Hematopoietic multipotent progenitor cell treated with erythropoietin and hydrocortisone succinate and interleukin-3 and kit ligand, for 15 days (in vitro differentiated cells): ENCODE measurements at regions not wholly inside any gene's neighbourhood (a gene's known extent, or its start where the extent isn't known, plus 50 kb on each side); places are given as distances from the start of the nearest gene placed in this dataset.

Source experiments
- DNase-seq: peaks from one replicate; pipeline ENCODE4 v3.0.0-alpha.2; 2015; ENCODE audit warnings: low spot score

- no peak for DNase-seq
Observed at GRCh38 chr2:199707593-199708185, 143.3 kb downstream of the FTCDNL1 start.

- DNase-seq: no peak
Observed at GRCh38 chr2:199705538-199705937, 145.5 kb downstream of the FTCDNL1 start.

GRCh38 chr2:199704358-199705238, 146.4 kb downstream of the FTCDNL1 start:
- peak; percentile 17 for DNase-seq

GRCh38 chr2:199703199-199703598, 147.8 kb downstream of the FTCDNL1 start:
- DNase-seq: no peak

- no peak for DNase-seq
Observed at GRCh38 chr2:199697469-199697868, 153.5 kb downstream of the FTCDNL1 start.

- DNase-seq: no peak
Observed at GRCh38 chr2:199696048-199696447, 154.9 kb downstream of the FTCDNL1 start.

DNA sequence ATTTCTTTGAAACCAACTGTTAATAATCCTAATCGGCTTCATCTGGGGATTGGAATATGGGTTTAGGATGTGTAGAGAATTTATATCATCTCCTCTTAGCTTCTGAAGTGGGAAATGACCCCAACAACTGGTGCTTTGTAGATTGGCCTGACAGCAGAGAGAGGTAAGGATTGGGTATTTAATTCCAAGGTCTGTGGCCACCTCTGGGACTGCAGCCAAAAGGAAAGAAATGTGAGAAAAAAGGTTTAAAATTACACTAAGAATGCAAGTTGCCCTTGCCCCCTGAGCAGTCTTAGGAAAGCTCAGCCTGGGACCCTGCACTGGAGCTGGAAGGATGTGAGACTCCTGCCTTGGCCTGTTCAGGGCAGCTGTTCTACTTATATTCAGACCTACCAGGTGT, 157.1 kb downstream of the FTCDNL1 start:
- DNase-seq: no peak

DNA sequence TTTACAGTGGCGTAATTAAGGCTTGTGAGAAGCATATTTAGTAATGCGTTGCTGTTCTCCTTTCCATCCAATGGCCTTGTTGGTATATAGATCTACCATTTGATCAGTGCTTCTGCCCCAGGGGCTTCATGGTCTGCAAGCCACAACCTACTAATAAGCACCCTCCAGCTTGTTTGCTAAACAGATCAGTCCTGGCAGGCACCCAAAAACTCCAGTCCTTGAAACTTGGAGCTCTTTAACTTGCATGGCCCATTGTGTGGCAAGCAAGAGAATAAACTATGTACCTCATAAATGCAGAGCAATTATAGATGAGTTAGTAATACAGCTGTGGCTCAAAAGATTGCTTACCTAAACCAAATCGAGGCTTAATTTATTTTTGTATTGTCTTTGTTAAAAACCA, 158.5 kb downstream of the FTCDNL1 start:
- DNase-seq: no peak

- DNase-seq: no peak
Observed at GRCh38 chr2:199690225-199690624, 160.8 kb downstream of the FTCDNL1 start.

DNA sequence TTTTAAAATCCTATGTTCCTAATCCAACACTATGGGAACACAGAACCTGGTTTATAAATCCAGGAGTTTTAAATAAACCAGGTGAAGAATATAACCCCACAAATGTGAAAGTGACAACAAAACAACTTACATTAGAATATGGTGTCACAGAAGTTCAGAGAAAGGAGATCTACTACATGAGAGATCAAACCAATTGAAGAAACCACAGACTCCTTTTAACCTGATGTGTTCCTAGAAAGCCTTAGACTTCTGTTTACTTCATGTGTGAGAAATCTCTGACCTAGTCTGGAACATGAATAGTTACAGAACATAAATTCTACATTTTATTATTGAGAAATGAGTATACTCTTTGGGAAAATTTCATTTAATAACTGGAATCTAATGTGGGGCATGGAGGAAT, 165.3 kb downstream of the FTCDNL1 start:
- no peak for DNase-seq

- DNase-seq: no peak
Observed at GRCh38 chr2:199684832-199685231, 166.2 kb downstream of the FTCDNL1 start.

DNA sequence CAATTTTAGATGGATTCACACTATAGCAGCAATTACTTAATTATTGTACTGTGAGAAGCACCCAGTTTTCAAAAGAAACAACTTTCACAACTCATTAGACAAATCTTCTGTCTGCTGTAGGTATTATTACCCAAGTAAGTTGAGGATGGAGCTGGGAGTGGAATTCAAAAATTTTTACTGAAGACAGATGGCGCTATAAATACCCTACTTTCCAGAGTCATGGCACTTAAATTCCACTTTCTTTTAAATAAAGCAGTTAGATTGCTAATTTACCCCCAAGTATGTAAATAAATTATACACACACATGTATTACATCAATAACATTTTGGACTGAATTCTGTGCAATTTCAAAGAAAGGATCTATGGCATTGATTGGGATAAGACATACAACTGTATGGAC, 166.8 kb downstream of the FTCDNL1 start:
- DNase-seq: no peak

DNA sequence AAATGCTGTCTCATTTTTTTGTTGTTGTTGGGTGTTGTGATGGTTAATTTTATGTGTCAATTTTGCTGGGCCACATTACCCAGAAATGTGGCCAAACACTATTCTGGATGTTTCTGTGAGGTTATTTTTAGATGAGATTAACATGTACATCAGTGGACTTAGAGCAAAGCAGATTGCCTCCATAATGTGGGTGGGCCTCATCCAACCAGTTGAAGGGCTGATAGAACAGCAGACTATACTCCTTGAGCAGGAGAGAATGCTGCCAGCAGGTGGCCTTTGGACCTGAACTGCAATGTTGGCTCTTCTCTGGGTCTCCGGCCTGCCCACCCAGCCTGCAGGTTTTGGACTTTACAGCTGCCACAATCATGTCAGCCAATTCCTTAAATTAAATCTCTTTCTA, 169.0 kb downstream of the FTCDNL1 start:
- DNase-seq: no peak

GRCh38 chr2:199680482-199680881, 170.5 kb downstream of the FTCDNL1 start:
- DNase-seq: no peak

GRCh38 chr2:199679883-199680282, 171.1 kb downstream of the FTCDNL1 start:
- no peak for DNase-seq

DNA sequence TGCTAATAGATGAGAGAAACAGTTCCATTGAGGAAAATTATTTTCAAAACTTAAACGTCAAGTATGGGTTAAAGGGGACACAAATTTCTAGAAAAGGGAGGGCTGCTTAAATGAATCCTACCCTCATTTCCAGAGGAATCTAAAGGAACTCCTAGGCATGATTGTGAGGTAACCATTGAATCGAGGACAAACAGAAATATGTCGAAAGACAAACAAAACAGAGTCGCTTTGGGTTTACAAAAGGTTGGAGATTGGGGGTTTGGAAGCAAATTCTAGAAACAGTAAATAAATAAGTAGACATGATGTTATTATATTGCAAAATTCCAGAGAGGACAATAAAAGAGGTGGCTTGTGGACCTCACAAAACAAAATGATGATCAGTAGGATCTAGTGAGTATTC, 173.1 kb downstream of the FTCDNL1 start:
- DNase-seq: no peak

DNA sequence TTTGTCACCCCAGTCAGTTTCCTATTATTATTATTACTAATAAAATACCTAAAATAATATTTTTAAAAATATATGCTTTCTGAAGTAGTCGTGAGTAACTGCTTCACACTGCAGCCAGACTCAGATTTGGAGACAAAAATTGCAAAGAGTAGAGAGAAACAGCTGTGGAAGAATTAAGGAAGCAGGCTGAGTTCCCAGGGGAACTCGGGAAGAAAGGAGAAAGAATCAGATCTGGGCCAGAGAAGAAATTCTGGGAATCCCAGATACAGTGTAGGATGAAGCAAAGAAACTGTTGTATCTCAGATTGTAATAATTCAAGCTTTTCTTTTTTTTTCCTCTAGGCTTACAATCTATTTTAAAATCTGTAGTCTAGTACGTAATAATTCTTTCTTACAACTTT, 182.3 kb downstream of the FTCDNL1 start:
- no peak for DNase-seq

- no peak for DNase-seq
Observed at GRCh38 chr2:199663157-199663556, 187.8 kb downstream of the FTCDNL1 start.

DNA sequence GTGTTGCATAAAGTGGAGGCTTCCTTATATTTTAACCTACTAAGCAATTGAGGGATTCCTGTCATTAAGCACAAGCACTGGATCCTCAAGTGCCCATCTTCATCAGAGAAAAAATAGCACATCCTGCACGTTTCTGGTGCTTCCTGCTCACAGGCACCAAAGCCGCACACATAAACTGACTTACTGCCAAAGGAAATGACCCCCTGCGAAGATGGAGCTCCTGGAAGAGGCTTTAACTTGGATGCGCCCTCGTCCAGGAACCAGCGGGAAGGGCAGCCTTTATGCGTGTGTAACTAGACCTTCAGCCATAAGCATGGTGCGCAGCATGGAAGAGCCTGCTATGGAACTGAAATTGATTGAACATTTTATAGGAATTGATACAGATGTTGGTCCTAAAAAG, 188.7 kb downstream of the FTCDNL1 start:
- DNase-seq: no peak

- DNase-seq: no peak
Observed at GRCh38 chr2:199660167-199660566, 190.8 kb downstream of the FTCDNL1 start.

GRCh38 chr2:199659207-199659606, 191.8 kb downstream of the FTCDNL1 start:
- peak; percentile 37 for DNase-seq

- no peak for DNase-seq
Observed at GRCh38 chr2:199646439-199646838, 188.7 kb upstream of the SATB2 start.

DNA sequence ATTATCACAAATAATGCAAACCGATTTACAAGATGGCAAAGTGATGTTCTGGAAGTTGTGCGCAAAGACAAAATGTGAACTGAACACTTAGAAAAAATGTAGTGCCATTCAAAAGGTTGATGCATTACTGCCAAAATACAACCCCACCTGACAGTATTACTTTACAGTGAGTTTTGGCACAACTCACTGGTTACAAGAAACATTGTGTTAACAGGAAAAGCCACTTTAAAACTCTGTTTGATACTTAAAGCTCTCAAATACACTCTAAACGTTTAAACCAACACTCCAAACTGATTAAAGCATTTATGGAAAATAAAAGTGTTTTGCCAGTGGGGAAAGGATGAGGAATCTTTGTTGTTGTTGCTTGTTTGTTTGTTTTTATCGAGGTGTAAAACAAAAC, 173.4 kb upstream of the SATB2 start:
- no peak for DNase-seq

GRCh38 chr2:199629301-199629700, 171.6 kb upstream of the SATB2 start:
- no peak for DNase-seq
